Left lung (tissue), 4 donors: ENCODE measurements at regions not wholly inside any gene's neighbourhood (a gene's known extent, or its start where the extent isn't known, plus 50 kb on each side); places are given as distances from the start of the nearest gene placed in this dataset.

Source experiments
- ATAC-seq: fragments of 200-7000 bp; cut with Tn5 transposase; one replicate; pipeline ENCODE4 v1.9.1; 2020; ENCODE audit warnings: moderate library complexity
- DNase-seq, 4 donors: peaks; one replicate each; pipeline ENCODE4 v3.0.0-alpha.2; 2013 to 2020
- H3K27ac ChIP-seq, 2 donors: fragments of 200-600 bp; sonication (generic) in 1 of 2; one replicate each; pipeline versions ENCODE4 v1.5.0 to v1.8.0; 2020 to 2021
- H3K27me3 ChIP-seq, 2 donors: fragments of 200-600 bp; sonication (generic) in 1 of 2; one replicate each; pipeline versions ENCODE4 v1.5.0 to v1.8.0; 2020 to 2021
- H3K36me3 ChIP-seq, 2 donors: fragments of 200-600 bp; sonication (generic) in 1 of 2; one replicate each; pipeline versions ENCODE4 v1.5.0 to v1.8.0; 2020 to 2021
- H3K4me1 ChIP-seq, 2 donors: fragments of 200-600 bp; one replicate each; pipeline ENCODE4 v1.8.0; 2021
- H3K4me3 ChIP-seq, 2 donors: fragments of 200-600 bp; sonication (generic) in 1 of 2; one replicate each; pipeline versions ENCODE4 v1.5.0 to v1.8.0; 2020 to 2021; ENCODE audit warnings: mild to moderate bottlenecking in 1 of 2
- H3K9me3 ChIP-seq, 2 donors: fragments of 200-600 bp; sonication (generic) in 1 of 2; one replicate each; pipeline versions ENCODE4 v1.5.0 to v1.8.0; 2020 to 2021
- intact Hi-C, 2 donors: fragments of 100-400 bp; cut with DNase I; formaldehyde crosslinking; loops; one replicate each; pipeline versions ENCODE4 v1.11.2 to v1.14.2; 2022
- TF ChIP-seq, protein P1 (sequence below), 2 donors: fragments of 200-600 bp; sonication (generic) in 1 of 2; IDR thresholded peaks; one replicate each; pipeline versions ENCODE4 v1.5.0 to v1.8.0; 2021; ENCODE audit warnings: antibody characterized with exemption in 2 of 2
- donor health status: DM: no; HTN: yes; CAD: no.
- donor health status: DM: no; HTN: no; CAD: no.

DNA sequence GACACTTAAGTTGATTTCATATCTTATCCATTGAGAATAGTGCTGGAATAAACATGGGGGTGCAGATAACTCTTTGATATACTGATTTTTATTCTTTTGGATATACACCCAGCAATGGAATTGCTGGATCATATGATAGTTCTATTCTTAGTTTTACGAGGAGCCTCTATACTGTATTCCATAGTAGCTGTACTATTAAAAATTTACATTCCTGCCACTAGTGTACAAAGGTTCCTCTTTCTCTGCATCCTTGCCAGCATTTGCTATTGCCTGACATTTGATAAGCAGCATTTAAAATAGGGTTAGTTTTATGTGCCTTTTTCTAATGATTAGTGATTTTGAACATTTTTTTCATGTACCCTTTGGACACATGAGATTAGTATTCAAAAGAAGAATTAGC lies 554.2 kb downstream of the JRKL start:
- Histone ChIP-seq H3K9me3 (no peaks in the 10 kb centered on the region), H3K27me3 (no peaks in the 10 kb centered on the region), H3K4me1 (no peaks in the 10 kb centered on the region), H3K27ac (no peak overlapping the region), H3K36me3 (no peaks in the 10 kb centered on the region), H3K4me3 (no peak overlapping the region)
- TF ChIP-seq, protein P1, sequence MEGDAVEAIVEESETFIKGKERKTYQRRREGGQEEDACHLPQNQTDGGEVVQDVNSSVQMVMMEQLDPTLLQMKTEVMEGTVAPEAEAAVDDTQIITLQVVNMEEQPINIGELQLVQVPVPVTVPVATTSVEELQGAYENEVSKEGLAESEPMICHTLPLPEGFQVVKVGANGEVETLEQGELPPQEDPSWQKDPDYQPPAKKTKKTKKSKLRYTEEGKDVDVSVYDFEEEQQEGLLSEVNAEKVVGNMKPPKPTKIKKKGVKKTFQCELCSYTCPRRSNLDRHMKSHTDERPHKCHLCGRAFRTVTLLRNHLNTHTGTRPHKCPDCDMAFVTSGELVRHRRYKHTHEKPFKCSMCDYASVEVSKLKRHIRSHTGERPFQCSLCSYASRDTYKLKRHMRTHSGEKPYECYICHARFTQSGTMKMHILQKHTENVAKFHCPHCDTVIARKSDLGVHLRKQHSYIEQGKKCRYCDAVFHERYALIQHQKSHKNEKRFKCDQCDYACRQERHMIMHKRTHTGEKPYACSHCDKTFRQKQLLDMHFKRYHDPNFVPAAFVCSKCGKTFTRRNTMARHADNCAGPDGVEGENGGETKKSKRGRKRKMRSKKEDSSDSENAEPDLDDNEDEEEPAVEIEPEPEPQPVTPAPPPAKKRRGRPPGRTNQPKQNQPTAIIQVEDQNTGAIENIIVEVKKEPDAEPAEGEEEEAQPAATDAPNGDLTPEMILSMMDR (IDR thresholded peaks at IDR 0.05): no peak
- DNase-seq: no peak
- intact Hi-C loops: no loop called here
- ATAC-seq: no peak

DNA sequence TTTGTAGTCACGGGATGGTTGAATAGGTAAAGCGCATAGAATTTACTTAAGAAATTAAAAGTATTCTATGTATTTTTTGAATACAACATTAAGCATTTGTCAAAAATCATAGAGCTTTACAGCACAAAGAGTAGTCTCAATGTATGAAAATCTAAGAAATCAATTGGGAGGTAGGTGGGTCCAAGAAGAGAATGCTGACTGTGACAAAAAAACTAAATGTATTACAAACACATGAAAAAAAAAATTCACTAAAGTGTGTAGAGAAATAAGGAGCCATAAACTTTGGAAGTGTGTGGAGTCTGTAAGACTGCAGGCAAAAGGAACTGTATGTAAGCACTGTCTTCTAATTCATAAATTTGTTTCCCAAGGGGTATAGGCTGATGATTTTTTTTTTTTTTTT lies 558.3 kb downstream of the JRKL start:
- no peak overlapping the region for H3K4me3 ChIP-seq
- DNase-seq (no peak), ATAC-seq (no peak)
- no peak overlapping the region for H3K27ac ChIP-seq
- intact Hi-C loops: no loop called here
- H3K4me1 ChIP-seq: no peaks in the 10 kb centered on the region
- no peaks in the 10 kb centered on the region for H3K36me3 ChIP-seq
- no peaks in the 10 kb centered on the region for H3K9me3 ChIP-seq
- H3K27me3 ChIP-seq: no peaks in the 10 kb centered on the region
- TF ChIP-seq, protein P1 (IDR thresholded peaks at IDR 0.05): no peak

DNA sequence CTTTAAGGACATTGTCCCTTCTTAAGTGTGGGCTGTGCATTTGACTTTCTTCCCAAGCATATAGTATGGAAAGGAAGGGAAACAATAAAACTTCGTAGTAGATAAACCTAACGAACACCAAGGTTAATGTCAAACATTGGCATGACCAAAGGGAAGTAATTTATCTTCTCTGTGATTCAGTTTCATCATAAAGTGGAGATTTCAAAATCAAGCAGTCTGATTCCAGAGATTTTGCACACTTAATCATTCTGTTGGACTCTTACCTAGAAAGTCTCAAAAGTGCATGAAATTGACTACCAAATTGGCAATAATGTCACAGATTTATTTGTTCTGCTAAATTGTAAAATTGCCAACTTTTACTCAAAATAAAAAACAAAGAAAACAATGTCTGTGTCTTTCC lies 559.7 kb downstream of the JRKL start:
- Histone ChIP-seq H3K27me3 (no peaks in the 10 kb centered on the region), H3K9me3 (no peaks in the 10 kb centered on the region), H3K36me3 (no peaks in the 10 kb centered on the region), H3K27ac (no peak overlapping the region), H3K4me1 (no peaks in the 10 kb centered on the region), H3K4me3 (no peak overlapping the region)
- DNase-seq: no peak
- no peak for ATAC-seq
- TF ChIP-seq, protein P1 (IDR thresholded peaks at IDR 0.05): no peak
- intact Hi-C loops: no loop called here

DNA sequence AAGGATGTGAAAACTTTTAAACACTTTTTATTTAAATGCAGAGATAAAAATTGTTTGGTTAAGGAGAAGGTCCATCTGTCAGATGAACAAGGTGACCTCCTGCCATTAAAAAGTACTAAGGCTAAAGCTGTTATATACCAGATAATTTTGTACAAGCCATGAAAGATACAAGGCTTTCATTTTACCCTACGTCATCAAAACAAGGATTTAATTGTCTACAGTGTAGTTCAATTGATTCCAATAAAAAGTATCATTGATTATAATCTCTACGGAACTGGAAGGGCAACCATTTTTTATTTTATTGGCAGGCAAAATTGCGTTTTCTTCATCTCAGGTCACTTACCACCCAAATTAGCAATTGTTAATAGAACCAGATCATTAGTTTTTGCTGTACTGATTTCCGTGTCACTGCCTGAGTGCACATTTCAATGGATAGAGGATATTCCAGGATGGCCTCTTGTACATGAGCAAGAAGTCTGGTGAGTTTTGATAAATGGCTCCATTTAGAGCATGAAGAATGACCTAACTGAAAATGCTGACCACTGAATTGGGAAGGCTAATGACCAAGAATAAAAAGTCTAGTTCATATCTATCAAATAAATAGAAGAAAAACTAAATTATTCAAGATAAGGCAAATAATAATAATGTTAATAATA lies 564.9 kb downstream of the JRKL start:
- Histone ChIP-seq H3K4me1 (no peaks in the 10 kb centered on the region), H3K27ac (no peak overlapping the region), H3K27me3 (no peaks in the 10 kb centered on the region), H3K4me3 (no peak overlapping the region), H3K36me3 (no peaks in the 10 kb centered on the region), H3K9me3 (no peaks in the 10 kb centered on the region)
- no peak for DNase-seq
- no peak for ATAC-seq
- intact Hi-C loops: no loop called here
- TF ChIP-seq, protein P1 (IDR thresholded peaks at IDR 0.05): no peak

DNA sequence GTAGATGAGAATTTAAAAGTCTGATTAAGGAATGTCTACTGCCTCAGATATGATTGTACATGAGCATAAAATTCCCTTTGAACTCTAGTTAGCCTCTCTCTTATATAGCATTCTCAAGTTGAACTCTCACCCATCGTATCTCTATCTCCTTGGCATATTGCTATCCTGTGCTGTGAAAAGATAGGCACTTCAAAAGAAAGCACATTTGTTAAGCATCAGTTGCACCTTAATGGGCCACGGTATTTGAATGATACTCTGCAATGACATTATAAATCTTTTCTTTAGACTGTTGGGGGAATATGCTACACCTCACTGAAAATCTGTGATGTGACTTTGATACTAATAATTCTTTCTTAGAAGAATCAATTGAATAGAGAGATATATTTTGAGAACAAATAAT lies 570.7 kb downstream of the JRKL start:
- no peak overlapping the region for H3K4me3 ChIP-seq
- H3K4me1 ChIP-seq: no peaks in the 10 kb centered on the region
- ATAC-seq: no peak
- no peaks in the 10 kb centered on the region for H3K27me3 ChIP-seq
- TF ChIP-seq, protein P1 (IDR thresholded peaks at IDR 0.05): no peak
- intact Hi-C loops: no loop called here
- H3K36me3 ChIP-seq: no peaks in the 10 kb centered on the region
- H3K9me3 ChIP-seq: no peaks in the 10 kb centered on the region
- H3K27ac ChIP-seq: no peak overlapping the region
- DNase-seq: no peak
